A549 (cell line): ENCODE measurements at regions not wholly inside any gene's neighbourhood (a gene's known extent, or its start where the extent isn't known, plus 50 kb on each side); places are given as distances from the start of the nearest gene placed in this dataset.

ENCODE experiments used
- ATAC-seq, 2 experiments: fragments of 200-7000 bp in 1 of 2; fragments of >200 bp in 1 of 2; cut with Nextera tagmentation in 1 of 2; cut with Tn5 transposase in 1 of 2; 3 replicates each; pipeline versions ENCODE4 v1.8.0 to v1.9.1; 2018 to 2020; ENCODE audit warnings: mild to moderate bottlenecking in 1 of 2, moderate library complexity in 1 of 2
- CTCF ChIA-PET: fragments of 300-600 bp; sonication (Branson Sonifier 250); formaldehyde crosslinking; extraction: SDS; loops from one replicate; lab custom pipeline; 2021; ENCODE audit warnings: antibody characterized with exemption, inconsistent platforms; lab: Yijun Ruan, JAX
- POLR2A ChIA-PET: fragments of 350-600 bp; formaldehyde crosslinking; extraction: SDS; loops from one replicate; lab custom pipeline; 2021; ENCODE audit warnings: antibody characterized with exemption, inconsistent platforms; lab: Yijun Ruan, JAX
- DNase-seq, 2 experiments: peaks; one replicate each; pipeline versions ENCODE4 v3.0.0 to v3.0.0-alpha.2; 2011 to 2016; ENCODE audit warnings: low read depth in 1 of 2, low spot score in 1 of 2
- FAIRE-seq: peaks from 2 replicates; lab custom pipeline; 2011; peaks lifted over from hg19 to GRCh38; lab: Jason Lieb, UNC
- H3K27ac ChIP-seq, 2 experiments: fragments of >200 bp; sonication (Bioruptor Twin); formaldehyde crosslinking; 3 replicates each; pipeline ENCODE4 v1.5.1; 2016 to 2017
- H3K4me1 ChIP-seq: fragments of >200 bp; sonication (Bioruptor Twin); formaldehyde crosslinking; 3 replicates; pipeline ENCODE4 v1.6.1; 2016
- H3K4me2 ChIP-seq: fragments of >200 bp; sonication (Bioruptor Twin); formaldehyde crosslinking; 3 replicates; pipeline ENCODE4 v1.6.1; 2016
- H3K4me3 ChIP-seq: fragments of >200 bp; sonication (Bioruptor Twin); formaldehyde crosslinking; 3 replicates; pipeline ENCODE4 v1.5.1; 2016
- H3K9me3 ChIP-seq: fragments of >200 bp; sonication (Bioruptor Twin); formaldehyde crosslinking; 3 replicates; pipeline ENCODE4 v1.6.1; 2016
- CBX8 ChIP-seq: fragments of 200-600 bp; sonication (generic); IDR thresholded peaks from 2 replicates; pipeline ENCODE4 v1.6.1; 2016
- CEBPB ChIP-seq, 2 experiments: fragments of >200 bp in 1 of 2; sonication (Bioruptor Twin) in 1 of 2; formaldehyde crosslinking in 1 of 2; IDR thresholded peaks; 2 replicates each; pipeline ENCODE4 v1.6.1; 2012 to 2016
- CHD4 ChIP-seq: fragments of 200-600 bp; sonication (generic); IDR thresholded peaks from 2 replicates; pipeline ENCODE4 v1.6.1; 2016; ENCODE audit warnings: antibody characterized with exemption, mild to moderate bottlenecking, borderline replicate concordance
- ELK1 ChIP-seq: fragments of 150-350 bp; IDR thresholded peaks from 2 replicates; pipeline ENCODE4 v1.6.1; 2014; ENCODE audit warnings: low read depth, mild to moderate bottlenecking, low read length
- FOSL2 ChIP-seq, 2 experiments: fragments of 450-650 bp in 1 of 2; fragments of >200 bp in 1 of 2; sonication (Bioruptor Twin) in 1 of 2; formaldehyde crosslinking; IDR thresholded peaks; 2 replicates each; pipeline versions ENCODE4 v1.5.0 to v1.6.1; 2016 to 2020; ENCODE audit warnings: mild to moderate bottlenecking in 1 of 2, moderate library complexity in 1 of 2
- FOXS1 ChIP-seq: fragments of 250-450 bp; sonication (Bioruptor Pico); IDR thresholded peaks from 2 replicates; pipeline ENCODE4 v1.5.0; 2020; ENCODE audit warnings: mild to moderate bottlenecking, moderate library complexity
- HEYL ChIP-seq: fragments of 250-450 bp; sonication (Bioruptor Pico); IDR thresholded peaks from 2 replicates; pipeline ENCODE4 v1.8.0; 2021; ENCODE audit warnings: mild to moderate bottlenecking, moderate library complexity
- HMGXB4 ChIP-seq: fragments of 250-450 bp; sonication (Bioruptor Pico); IDR thresholded peaks from 2 replicates; pipeline ENCODE4 v1.5.0; 2021; ENCODE audit warnings: mild to moderate bottlenecking, moderate library complexity, borderline replicate concordance
- HOXA7 ChIP-seq: fragments of 250-450 bp; sonication (Bioruptor Pico); IDR thresholded peaks from 2 replicates; pipeline ENCODE4 v1.5.0; 2020; ENCODE audit warnings: mild to moderate bottlenecking, moderate library complexity
- JUN ChIP-seq, 2 experiments: fragments of >200 bp; sonication (Bioruptor Twin); formaldehyde crosslinking; IDR thresholded peaks; 2 replicates in 1 of 2; 3 replicates in 1 of 2; pipeline ENCODE4 v1.6.1; 2016 to 2017
- JUNB ChIP-seq: fragments of >200 bp; sonication (Bioruptor Twin); formaldehyde crosslinking; IDR thresholded peaks from 2 replicates; pipeline ENCODE4 v1.6.1; 2016
- KDM1A ChIP-seq: fragments of 200-600 bp; sonication (generic); IDR thresholded peaks from 2 replicates; pipeline ENCODE4 v1.6.1; 2016; ENCODE audit warnings: low read depth, mild to moderate bottlenecking
- KDM5A ChIP-seq: fragments of 200-600 bp; sonication (generic); IDR thresholded peaks from 2 replicates; pipeline ENCODE4 v1.6.1; 2016; ENCODE audit warnings: antibody characterized with exemption, mild to moderate bottlenecking
- MAX ChIP-seq: IDR thresholded peaks from 2 replicates; pipeline ENCODE4 v1.6.1; 2012
- MAZ ChIP-seq: fragments of 150-350 bp; IDR thresholded peaks from 2 replicates; pipeline ENCODE4 v1.6.1; 2014; ENCODE audit warnings: antibody characterized with exemption, low read depth, low read length, borderline replicate concordance
- NPAS2 ChIP-seq: fragments of 250-450 bp; sonication (Bioruptor Pico); IDR thresholded peaks from 2 replicates; pipeline ENCODE4 v1.8.0; 2022; ENCODE audit warnings: mild to moderate bottlenecking, moderate library complexity, borderline replicate concordance
- NR3C1 ChIP-seq: fragments of >200 bp; sonication (Bioruptor Twin); formaldehyde crosslinking; IDR thresholded peaks from 3 replicates; pipeline ENCODE4 v1.6.1; 2017
- PHF8 ChIP-seq: fragments of 200-600 bp; sonication (generic); IDR thresholded peaks from 2 replicates; pipeline ENCODE4 v1.6.1; 2016; ENCODE audit warnings: low read depth, mild to moderate bottlenecking, antibody characterized with exemption, moderate library complexity, borderline replicate concordance
- POLR2AphosphoS2 ChIP-seq: conservative IDR thresholded peaks from 2 replicates; pipeline ENCODE4 v1.6.1; 2012; ENCODE audit warnings: low read length, improper control_type of control experiment, inconsistent platforms
- RAD21 ChIP-seq, 2 experiments: fragments of >200 bp in 1 of 2; sonication (Bioruptor Twin) in 1 of 2; formaldehyde crosslinking in 1 of 2; IDR thresholded peaks in 1 of 2; conservative IDR thresholded peaks in 1 of 2; 2 replicates in 1 of 2; 3 replicates in 1 of 2; pipeline ENCODE4 v1.6.1; 2012 to 2018; ENCODE audit warnings: inconsistent platforms in 1 of 2
- RFX5 ChIP-seq: fragments of 450-650 bp; IDR thresholded peaks from 2 replicates; pipeline ENCODE4 v1.7.1; 2014; ENCODE audit warnings: antibody characterized with exemption, mild to moderate bottlenecking, moderate library complexity
- SMC3 ChIP-seq: fragments of >200 bp; sonication (Bioruptor Twin); formaldehyde crosslinking; IDR thresholded peaks from 3 replicates; pipeline ENCODE4 v1.6.1; 2018; ENCODE audit warnings: inconsistent platforms
- TFCP2L1 ChIP-seq: fragments of 250-450 bp; sonication (Bioruptor Pico); IDR thresholded peaks from 2 replicates; pipeline ENCODE4 v1.5.0; 2021; ENCODE audit warnings: mild to moderate bottlenecking
- ZNF302 ChIP-seq: fragments of 250-450 bp; sonication (Bioruptor Pico); IDR thresholded peaks from 2 replicates; pipeline ENCODE4 v1.9.0; 2021; ENCODE audit warnings: inconsistent platforms, mild to moderate bottlenecking, moderate library complexity
- WGBS: methylation state at CpG from one replicate; pipeline ENCODE4 v1.1.6; 2017; ENCODE audit errors: missing lambda C conversion rate; 5-methylcytosine and 5-hydroxymethylcytosine counted together

- ChIA-PET POLR2A (no interaction called here), CTCF (no interaction called here)
- Histone ChIP-seq H3K9me3 (no peaks in the 10 kb centered on the region), H3K27ac (no peak overlapping the region), H3K4me2 (no peak overlapping the region)
- FAIRE-seq (no peak), DNase-seq (no peak)
- no peak for TF ChIP-seq JUNB
- no peak for TF ChIP-seq KDM5A
- no peak for TF ChIP-seq MAX
- TF ChIP-seq FOXS1 (CRISPR knock-in tag) = no peak
- no peak for TF ChIP-seq CEBPB (IDR thresholded peaks at IDR 0.05)
- TF ChIP-seq RAD21 (conservative IDR thresholded peaks at IDR 0.05 in 1 of 2, IDR thresholded peaks at IDR 0.05 in 1 of 2) = no peak
- no peak for TF ChIP-seq FOSL2 (IDR thresholded peaks at IDR 0.05)
- no peak for TF ChIP-seq FOSL2 (CRISPR knock-in tag; IDR thresholded peaks at IDR 0.05)
- no peak for TF ChIP-seq SMC3
- no peak for TF ChIP-seq ZNF302 (CRISPR knock-in tag)
- no peak for TF ChIP-seq HEYL (CRISPR knock-in tag)
- no peak for TF ChIP-seq HMGXB4 (CRISPR knock-in tag)
- TF ChIP-seq HOXA7 (CRISPR knock-in tag) = no peak
- TF ChIP-seq CBX8 = no peak
- TF ChIP-seq NPAS2 (CRISPR knock-in tag) = no peak
- no peak for TF ChIP-seq POLR2AphosphoS2
- no peak for TF ChIP-seq KDM1A
- TF ChIP-seq NR3C1 = no peak
- TF ChIP-seq MAZ = no peak
- TF ChIP-seq, all 56 proteins: peak for 0
- no peak for ATAC-seq
- Histone ChIP-seq H3K4me3 (no peak overlapping the region), H3K4me1 (no peaks in the 10 kb centered on the region)
Measured at GRCh38 chr2:125445495-125445894, 1210.5 kb upstream of the GYPC start.

DNA sequence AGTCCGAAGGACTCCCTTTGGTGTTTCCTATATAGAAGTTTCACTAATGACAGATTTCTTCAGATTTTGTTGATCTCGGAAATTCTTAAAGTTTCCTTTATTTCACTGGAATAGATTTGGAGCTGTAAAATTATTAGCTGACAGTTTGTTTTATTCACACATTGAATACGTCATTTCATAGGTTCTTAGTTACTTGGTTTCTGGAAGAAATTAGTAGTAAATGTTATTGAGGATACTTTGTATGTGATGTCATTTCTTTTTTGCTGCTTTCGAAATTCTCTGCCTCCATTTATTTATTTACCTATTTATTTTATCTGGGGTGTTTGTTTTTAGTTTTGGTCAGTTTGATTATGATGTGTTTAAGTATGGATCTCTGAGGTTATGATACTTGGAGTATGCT is 1205.9 kb upstream of the GYPC start:
- ChIA-PET CTCF (no interaction called here), POLR2A (no interaction called here)
- ATAC-seq = no peak
- no peak overlapping the region for H3K4me3 ChIP-seq
- no peaks in the 10 kb centered on the region; the same call in 2 of the 3 replicates for H3K9me3 ChIP-seq
- FAIRE-seq = no peak
- H3K4me2 ChIP-seq = no peak overlapping the region
- no peaks in the 10 kb centered on the region for H3K4me1 ChIP-seq
- 22% methylated on average over 4 of the region's 4 CpGs for WGBS
- TF ChIP-seq RFX5 (no peak), PHF8 (no peak), TFCP2L1 (CRISPR knock-in tag) (no peak), CEBPB (IDR thresholded peaks at IDR 0.05) (no peak), JUN (IDR thresholded peaks at IDR 0.05) (no peak), ELK1 (no peak), MAX (no peak), CHD4 (no peak)
- H3K27ac ChIP-seq = no peak overlapping the region
- DNase-seq = no peak
